AG09319 (cell line): ENCODE measurements at regions not wholly inside any gene's neighbourhood (a gene's known extent, or its start where the extent isn't known, plus 50 kb on each side); places are given as distances from the start of the nearest gene placed in this dataset.

Experiments used
- DNase-seq: peaks from one replicate; pipeline ENCODE4 v3.0.0-alpha.2; 2010; ENCODE audit warnings: low read depth; ENCODE audit errors: extremely low read depth
- CTCF ChIP-seq: IDR thresholded peaks from 2 replicates; pipeline ENCODE4 v1.5.1; 2011; ENCODE audit warnings: low read depth, mild to moderate bottlenecking, inconsistent platforms, low read length, moderate library complexity

- no peak for DNase-seq
- TF ChIP-seq CTCF, result no peak
These were observed 626.8 kb downstream of the SEMA5A start for GRCh38 chr5:8919096-8919495.

GRCh38 chr5:8923526-8923925 is 622.3 kb downstream of the SEMA5A start:
- TF ChIP-seq CTCF, result no peak
- DNase-seq, result no peak

GRCh38 chr5:8924054-8924793 is 621.7 kb downstream of the SEMA5A start:
- no peak for TF ChIP-seq CTCF
- DNase-seq, result no peak

GRCh38 chr5:8930021-8930420 is 615.9 kb downstream of the SEMA5A start:
- no peak for TF ChIP-seq CTCF
- DNase-seq, result no peak

GRCh38 chr5:8934455-8934854 is 611.4 kb downstream of the SEMA5A start:
- no peak for TF ChIP-seq CTCF
- no peak for DNase-seq

GRCh38 chr5:8940934-8941333 is 604.9 kb downstream of the SEMA5A start:
- TF ChIP-seq CTCF, result no peak
- DNase-seq, result no peak

- no peak for DNase-seq
- TF ChIP-seq CTCF, result no peak
These were observed 602.6 kb downstream of the SEMA5A start for GRCh38 chr5:8943301-8943700.
